K562 (cell line): ENCODE measurements at regions not wholly inside any gene's neighbourhood (a gene's known extent, or its start where the extent isn't known, plus 50 kb on each side); places are given as distances from the start of the nearest gene placed in this dataset.

Experiments used
- JUND ChIP-seq, 2 experiments: IDR thresholded peaks; 2 replicates in 1 of 2; 3 replicates in 1 of 2; pipeline ENCODE4 v1.6.1; 2011; ENCODE audit warnings: borderline replicate concordance in 2 of 2, low read depth in 2 of 2, low read length in 2 of 2, improper control_type of control experiment in 1 of 2, missing biosample characterization in 1 of 2, missing genetic modification characterization in 1 of 2, missing genetic modification reagents in 1 of 2
- ZNF12 ChIP-seq: sonication (generic); formaldehyde crosslinking; IDR thresholded peaks from 2 replicates; pipeline ENCODE4 v1.4.0; 2020; ENCODE audit warnings: mild to moderate bottlenecking, missing genetic modification reagents
- TF ChIP-seq, protein P1 (sequence below): sonication (generic); formaldehyde crosslinking; IDR thresholded peaks from 2 replicates; pipeline ENCODE4 v1.9.0; 2022; ENCODE audit warnings: mild to moderate bottlenecking, missing genetic modification reagents
- TF ChIP-seq, protein P2 (sequence below): sonication (generic); formaldehyde crosslinking; IDR thresholded peaks from 2 replicates; pipeline ENCODE4 v1.8.0; 2022; ENCODE audit warnings: mild to moderate bottlenecking, missing genetic modification reagents
- TF ChIP-seq, protein P3 (sequence below): fragments of 200-800 bp; sonication (Bioruptor generic); IDR thresholded peaks from 2 replicates; pipeline ENCODE4 v1.6.1; 2017; ENCODE audit warnings: missing genetic modification characterization, missing compliant biosample characterization

- no peak for TF ChIP-seq JUND (IDR thresholded peaks at IDR 0.05; ENCODE audit: borderline replicate concordance, low read depth, low read length)
- TF ChIP-seq JUND (tag; IDR thresholded peaks at IDR 0.05; ENCODE audit: borderline replicate concordance, low read depth, low read length), result no peak
- TF ChIP-seq, protein P1, sequence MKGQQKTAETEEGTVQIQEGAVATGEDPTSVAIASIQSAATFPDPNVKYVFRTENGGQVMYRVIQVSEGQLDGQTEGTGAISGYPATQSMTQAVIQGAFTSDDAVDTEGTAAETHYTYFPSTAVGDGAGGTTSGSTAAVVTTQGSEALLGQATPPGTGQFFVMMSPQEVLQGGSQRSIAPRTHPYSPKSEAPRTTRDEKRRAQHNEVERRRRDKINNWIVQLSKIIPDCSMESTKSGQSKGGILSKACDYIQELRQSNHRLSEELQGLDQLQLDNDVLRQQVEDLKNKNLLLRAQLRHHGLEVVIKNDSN (CRISPR knock-in tag), result no peak
- no peak for TF ChIP-seq ZNF12 (CRISPR knock-in tag)
- TF ChIP-seq, protein P2, sequence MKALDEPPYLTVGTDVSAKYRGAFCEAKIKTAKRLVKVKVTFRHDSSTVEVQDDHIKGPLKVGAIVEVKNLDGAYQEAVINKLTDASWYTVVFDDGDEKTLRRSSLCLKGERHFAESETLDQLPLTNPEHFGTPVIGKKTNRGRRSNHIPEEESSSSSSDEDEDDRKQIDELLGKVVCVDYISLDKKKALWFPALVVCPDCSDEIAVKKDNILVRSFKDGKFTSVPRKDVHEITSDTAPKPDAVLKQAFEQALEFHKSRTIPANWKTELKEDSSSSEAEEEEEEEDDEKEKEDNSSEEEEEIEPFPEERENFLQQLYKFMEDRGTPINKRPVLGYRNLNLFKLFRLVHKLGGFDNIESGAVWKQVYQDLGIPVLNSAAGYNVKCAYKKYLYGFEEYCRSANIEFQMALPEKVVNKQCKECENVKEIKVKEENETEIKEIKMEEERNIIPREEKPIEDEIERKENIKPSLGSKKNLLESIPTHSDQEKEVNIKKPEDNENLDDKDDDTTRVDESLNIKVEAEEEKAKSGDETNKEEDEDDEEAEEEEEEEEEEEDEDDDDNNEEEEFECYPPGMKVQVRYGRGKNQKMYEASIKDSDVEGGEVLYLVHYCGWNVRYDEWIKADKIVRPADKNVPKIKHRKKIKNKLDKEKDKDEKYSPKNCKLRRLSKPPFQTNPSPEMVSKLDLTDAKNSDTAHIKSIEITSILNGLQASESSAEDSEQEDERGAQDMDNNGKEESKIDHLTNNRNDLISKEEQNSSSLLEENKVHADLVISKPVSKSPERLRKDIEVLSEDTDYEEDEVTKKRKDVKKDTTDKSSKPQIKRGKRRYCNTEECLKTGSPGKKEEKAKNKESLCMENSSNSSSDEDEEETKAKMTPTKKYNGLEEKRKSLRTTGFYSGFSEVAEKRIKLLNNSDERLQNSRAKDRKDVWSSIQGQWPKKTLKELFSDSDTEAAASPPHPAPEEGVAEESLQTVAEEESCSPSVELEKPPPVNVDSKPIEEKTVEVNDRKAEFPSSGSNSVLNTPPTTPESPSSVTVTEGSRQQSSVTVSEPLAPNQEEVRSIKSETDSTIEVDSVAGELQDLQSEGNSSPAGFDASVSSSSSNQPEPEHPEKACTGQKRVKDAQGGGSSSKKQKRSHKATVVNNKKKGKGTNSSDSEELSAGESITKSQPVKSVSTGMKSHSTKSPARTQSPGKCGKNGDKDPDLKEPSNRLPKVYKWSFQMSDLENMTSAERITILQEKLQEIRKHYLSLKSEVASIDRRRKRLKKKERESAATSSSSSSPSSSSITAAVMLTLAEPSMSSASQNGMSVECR (CRISPR knock-in tag), result no peak
- TF ChIP-seq, protein P3, sequence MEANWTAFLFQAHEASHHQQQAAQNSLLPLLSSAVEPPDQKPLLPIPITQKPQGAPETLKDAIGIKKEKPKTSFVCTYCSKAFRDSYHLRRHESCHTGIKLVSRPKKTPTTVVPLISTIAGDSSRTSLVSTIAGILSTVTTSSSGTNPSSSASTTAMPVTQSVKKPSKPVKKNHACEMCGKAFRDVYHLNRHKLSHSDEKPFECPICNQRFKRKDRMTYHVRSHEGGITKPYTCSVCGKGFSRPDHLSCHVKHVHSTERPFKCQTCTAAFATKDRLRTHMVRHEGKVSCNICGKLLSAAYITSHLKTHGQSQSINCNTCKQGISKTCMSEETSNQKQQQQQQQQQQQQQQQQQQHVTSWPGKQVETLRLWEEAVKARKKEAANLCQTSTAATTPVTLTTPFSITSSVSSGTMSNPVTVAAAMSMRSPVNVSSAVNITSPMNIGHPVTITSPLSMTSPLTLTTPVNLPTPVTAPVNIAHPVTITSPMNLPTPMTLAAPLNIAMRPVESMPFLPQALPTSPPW, result no peak
These were observed 429.6 kb upstream of the ZNF608 start for GRCh38 chr5:125176005-125176390.
